Left ventricle myocardium inferior (tissue), 1 donor: ENCODE measurements at regions not wholly inside any gene's neighbourhood (a gene's known extent, or its start where the extent isn't known, plus 50 kb on each side); places are given as distances from the start of the nearest gene placed in this dataset.

Experiments
- DNase-seq: peaks from one replicate; pipeline ENCODE4 v3.0.0-alpha.2; 2020
- H3K27ac ChIP-seq: fragments of 200-600 bp; replicated peaks from 2 replicates; pipeline ENCODE4 v1.8.0; 2021
- H3K27me3 ChIP-seq: fragments of 200-600 bp; 2 replicates; pipeline ENCODE4 v1.8.0; 2021; ENCODE audit warnings: low read depth
- H3K36me3 ChIP-seq: fragments of 200-600 bp; 2 replicates; pipeline ENCODE4 v1.8.0; 2021
- H3K4me1 ChIP-seq: fragments of 200-600 bp; 2 replicates; pipeline ENCODE4 v1.8.0; 2021
- H3K4me3 ChIP-seq: fragments of 200-600 bp; 2 replicates; pipeline ENCODE4 v1.8.0; 2021; ENCODE audit warnings: mild to moderate bottlenecking, moderate library complexity
- H3K9me3 ChIP-seq: fragments of 200-600 bp; replicated peaks from 2 replicates; pipeline ENCODE4 v1.8.0; 2021
- intact Hi-C: fragments of 100-400 bp; cut with micrococcal nuclease; formaldehyde crosslinking; loops from one replicate; pipeline ENCODE4 v1.11.0; 2022
- TF ChIP-seq, protein P1 (sequence below): fragments of 200-600 bp; IDR thresholded peaks from 2 replicates; pipeline ENCODE4 v1.8.0; 2021; ENCODE audit warnings: antibody characterized with exemption, mild to moderate bottlenecking, borderline replicate concordance
- donor health status: DM: no; HTN: yes; CAD: no; lungs with severe emphysema.

DNA sequence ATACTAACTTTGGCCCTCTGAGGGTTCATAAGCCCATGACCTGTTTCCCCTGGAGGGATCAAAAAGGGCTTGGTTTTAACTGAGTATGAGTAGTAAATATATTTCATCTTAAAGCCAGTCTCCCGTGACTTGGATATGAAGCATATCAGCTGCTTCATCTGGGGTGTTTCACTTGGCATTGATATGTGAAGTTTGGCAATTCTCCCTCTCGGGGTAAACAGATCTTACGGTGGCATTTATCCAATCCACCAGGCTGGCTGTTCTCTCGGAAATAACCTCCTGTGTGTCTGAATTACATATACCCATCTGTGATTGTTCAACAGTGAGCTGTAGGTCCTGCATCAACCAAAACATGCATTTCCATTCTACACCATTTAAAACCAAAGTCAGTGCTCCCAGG is 130.7 kb downstream of the ADAM29 start:
- Histone ChIP-seq H3K36me3 (no peaks in the 10 kb centered on the region), H3K4me1 (no peaks in the 10 kb centered on the region), H3K27ac (no peak overlapping the region), H3K9me3 (no peaks in the 10 kb centered on the region), H3K27me3 (no peaks in the 10 kb centered on the region), H3K4me3 (no peak overlapping the region)
- DNase-seq: no peak
- intact Hi-C loops: no loop called here
- TF ChIP-seq, protein P1, sequence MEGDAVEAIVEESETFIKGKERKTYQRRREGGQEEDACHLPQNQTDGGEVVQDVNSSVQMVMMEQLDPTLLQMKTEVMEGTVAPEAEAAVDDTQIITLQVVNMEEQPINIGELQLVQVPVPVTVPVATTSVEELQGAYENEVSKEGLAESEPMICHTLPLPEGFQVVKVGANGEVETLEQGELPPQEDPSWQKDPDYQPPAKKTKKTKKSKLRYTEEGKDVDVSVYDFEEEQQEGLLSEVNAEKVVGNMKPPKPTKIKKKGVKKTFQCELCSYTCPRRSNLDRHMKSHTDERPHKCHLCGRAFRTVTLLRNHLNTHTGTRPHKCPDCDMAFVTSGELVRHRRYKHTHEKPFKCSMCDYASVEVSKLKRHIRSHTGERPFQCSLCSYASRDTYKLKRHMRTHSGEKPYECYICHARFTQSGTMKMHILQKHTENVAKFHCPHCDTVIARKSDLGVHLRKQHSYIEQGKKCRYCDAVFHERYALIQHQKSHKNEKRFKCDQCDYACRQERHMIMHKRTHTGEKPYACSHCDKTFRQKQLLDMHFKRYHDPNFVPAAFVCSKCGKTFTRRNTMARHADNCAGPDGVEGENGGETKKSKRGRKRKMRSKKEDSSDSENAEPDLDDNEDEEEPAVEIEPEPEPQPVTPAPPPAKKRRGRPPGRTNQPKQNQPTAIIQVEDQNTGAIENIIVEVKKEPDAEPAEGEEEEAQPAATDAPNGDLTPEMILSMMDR: no peak

DNA sequence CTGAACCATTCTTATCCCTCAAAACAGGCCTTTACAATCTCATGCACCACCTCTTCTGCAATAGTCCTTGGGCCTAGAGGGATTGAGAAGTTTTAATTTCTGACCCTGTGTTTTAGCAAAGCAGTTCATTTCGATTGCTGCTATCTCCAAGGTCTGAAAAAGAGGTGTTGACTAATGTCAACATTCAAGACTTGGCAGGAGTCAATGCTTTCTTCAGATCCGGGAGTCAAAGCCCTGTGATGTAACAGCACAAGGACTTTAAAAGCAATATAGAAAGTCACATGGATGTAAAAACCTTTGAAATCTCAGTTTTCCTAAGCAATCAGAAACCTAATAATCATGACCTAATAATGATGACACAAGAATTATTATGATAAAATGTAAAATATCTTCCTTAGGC is 133.8 kb downstream of the ADAM29 start:
- H3K9me3 ChIP-seq: peaks cover 13% of the 10 kb centered on the region
- H3K27me3 ChIP-seq: no peaks in the 10 kb centered on the region
- intact Hi-C loops: no loop called here
- no peaks in the 10 kb centered on the region for H3K4me1 ChIP-seq
- H3K27ac ChIP-seq: no peak overlapping the region
- TF ChIP-seq, protein P1: no peak
- no peak overlapping the region for H3K4me3 ChIP-seq
- DNase-seq: no peak
- no peaks in the 10 kb centered on the region for H3K36me3 ChIP-seq

DNA sequence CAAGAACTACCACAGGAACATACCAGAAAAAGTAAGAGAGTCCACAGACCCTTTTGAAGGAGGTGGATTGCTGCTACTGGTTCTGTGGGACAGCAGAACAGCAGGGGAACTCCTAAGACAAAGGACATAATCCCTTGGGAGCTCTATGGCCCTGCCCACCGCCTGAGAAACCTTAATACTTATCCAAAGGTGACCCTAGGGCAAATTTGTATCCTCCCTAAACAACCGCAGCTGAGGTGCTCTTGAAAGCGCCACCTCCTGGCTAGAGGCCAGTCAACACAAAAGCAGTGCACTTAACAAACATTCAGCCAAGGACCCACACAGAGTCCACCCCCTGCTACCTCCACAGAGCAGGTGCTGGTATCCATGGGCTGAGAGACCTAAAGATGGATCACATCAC is 136.8 kb downstream of the ADAM29 start:
- intact Hi-C loops: no loop called here
- no peaks in the 10 kb centered on the region for H3K27me3 ChIP-seq
- no peak for DNase-seq
- no peaks in the 10 kb centered on the region for H3K36me3 ChIP-seq
- H3K9me3 ChIP-seq: peaks cover 27% of the 10 kb centered on the region
- TF ChIP-seq, protein P1: no peak
- no peaks in the 10 kb centered on the region for H3K4me1 ChIP-seq
- H3K4me3 ChIP-seq: no peak overlapping the region
- no peak overlapping the region for H3K27ac ChIP-seq

DNA sequence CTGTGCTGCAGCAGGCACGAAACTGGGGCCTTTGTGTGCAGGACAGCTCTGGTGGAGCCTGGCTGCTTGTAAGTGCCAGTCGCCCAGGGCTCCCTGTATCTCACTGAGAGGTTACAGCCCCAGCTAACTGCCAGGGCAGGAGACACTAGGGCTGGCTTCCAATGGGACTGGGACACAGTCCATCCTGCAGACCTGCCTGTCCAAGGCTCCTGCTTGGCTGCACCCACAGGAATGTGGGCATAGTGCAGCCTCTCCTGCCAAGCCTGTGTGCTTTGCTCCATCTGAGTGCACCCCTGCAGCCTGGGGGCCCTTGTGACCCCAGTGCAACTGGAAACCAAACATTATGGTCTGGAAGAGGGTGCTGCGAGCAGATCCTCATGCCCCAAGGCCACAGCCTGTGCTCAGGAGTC is 144.0 kb downstream of the ADAM29 start:
- Histone ChIP-seq H3K36me3 (no peaks in the 10 kb centered on the region), H3K9me3 (peaks cover 21% of the 10 kb centered on the region), H3K27ac (no peak overlapping the region), H3K4me3 (no peak overlapping the region), H3K4me1 (no peaks in the 10 kb centered on the region), H3K27me3 (no peaks in the 10 kb centered on the region)
- TF ChIP-seq, protein P1: no peak
- no peak for DNase-seq
- intact Hi-C loops: no loop called here

DNA sequence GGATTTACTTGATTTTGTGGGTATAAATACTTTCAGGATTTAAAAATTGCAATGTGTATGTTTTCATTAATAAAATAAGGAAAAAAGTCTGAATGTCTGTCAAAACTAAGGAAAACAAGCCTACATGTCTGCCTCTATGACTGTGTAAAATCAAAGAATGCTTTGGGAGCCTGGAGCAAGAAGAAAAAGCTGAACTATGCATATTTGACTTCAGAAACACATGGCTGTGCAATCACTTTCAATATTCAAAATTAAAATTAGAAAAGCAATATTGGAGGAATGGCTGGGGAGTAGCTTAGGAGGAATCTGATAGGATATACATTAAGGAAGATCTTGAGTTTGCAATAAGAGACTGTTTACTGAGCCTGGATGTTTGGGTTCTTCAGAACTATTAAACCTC is 147.1 kb downstream of the ADAM29 start:
- Histone ChIP-seq H3K36me3 (no peaks in the 10 kb centered on the region), H3K4me1 (no peaks in the 10 kb centered on the region), H3K27ac (no peak overlapping the region), H3K4me3 (no peak overlapping the region), H3K9me3 (peaks cover 7% of the 10 kb centered on the region), H3K27me3 (no peaks in the 10 kb centered on the region)
- TF ChIP-seq, protein P1: no peak
- intact Hi-C loops: no loop called here
- DNase-seq: no peak
